Loucy (cell line): ENCODE measurements at regions not wholly inside any gene's neighbourhood (a gene's known extent, or its start where the extent isn't known, plus 50 kb on each side); places are given as distances from the start of the nearest gene placed in this dataset.

Source experiments
- H2AFZ ChIP-seq: fragments of 200-600 bp; sonication (generic); 2 replicates; pipeline ENCODE4 v1.6.0; 2016; ENCODE audit warnings: antibody characterized with exemption, mild to moderate bottlenecking, low read length, moderate library complexity
- H3F3A ChIP-seq: fragments of 200-600 bp; 2 replicates; pipeline ENCODE4 v1.6.0; 2016; ENCODE audit warnings: antibody characterized with exemption, low read depth, mild to moderate bottlenecking
- H3K27me3 ChIP-seq: fragments of 200-600 bp; sonication (generic); 2 replicates; pipeline ENCODE4 v1.6.1; 2014; ENCODE audit warnings: low read length, mild to moderate bottlenecking; ENCODE audit not compliant: insufficient read depth, poor library complexity, severe bottlenecking
- H3K36me3 ChIP-seq: fragments of 200-600 bp; sonication (generic); 2 replicates; pipeline ENCODE4 v1.6.1; 2016; ENCODE audit warnings: low read length; ENCODE audit not compliant: insufficient read depth
- H3K4me1 ChIP-seq: fragments of 200-600 bp; sonication (generic); 2 replicates; pipeline ENCODE4 v1.5.1; 2014; ENCODE audit warnings: low read length, mild to moderate bottlenecking; ENCODE audit not compliant: insufficient read depth, poor library complexity, severe bottlenecking
- H3K4me2 ChIP-seq: fragments of 200-600 bp; sonication (generic); 2 replicates; pipeline ENCODE4 v1.6.0; 2014; ENCODE audit warnings: antibody characterized with exemption, low read length, low read depth, mild to moderate bottlenecking; ENCODE audit not compliant: poor library complexity, severe bottlenecking
- H3K4me3 ChIP-seq: fragments of 200-600 bp; sonication (generic); 2 replicates; pipeline ENCODE4 v1.5.1; 2014; ENCODE audit warnings: low read length, mild to moderate bottlenecking, mixed read lengths; ENCODE audit not compliant: poor library complexity, severe bottlenecking
- H3K79me2 ChIP-seq: fragments of 200-600 bp; sonication (generic); 2 replicates; pipeline ENCODE4 v1.6.1; 2014; ENCODE audit warnings: low read length; ENCODE audit not compliant: insufficient read depth
- H3K9ac ChIP-seq: fragments of 200-600 bp; sonication (generic); 2 replicates; pipeline ENCODE4 v1.6.0; 2014; ENCODE audit warnings: mild to moderate bottlenecking, low read depth, low read length, moderate library complexity; ENCODE audit not compliant: poor library complexity, severe bottlenecking
- H3K9me2 ChIP-seq: fragments of 200-600 bp; sonication (generic); replicated peaks from 2 replicates; pipeline ENCODE4 v1.6.1; 2016; ENCODE audit warnings: low read depth, low read length, mixed read lengths
- H3K9me3 ChIP-seq: fragments of 200-600 bp; sonication (generic); 2 replicates; pipeline ENCODE4 v1.6.1; 2014; ENCODE audit warnings: mild to moderate bottlenecking, antibody characterized with exemption, low read length, low read depth; ENCODE audit not compliant: insufficient read depth
- H4K20me1 ChIP-seq: fragments of 200-600 bp; sonication (generic); 2 replicates; pipeline ENCODE4 v1.6.0; 2014; ENCODE audit warnings: antibody characterized with exemption, low read length, mild to moderate bottlenecking; ENCODE audit not compliant: insufficient read depth, poor library complexity, severe bottlenecking
- EZH2phosphoT487 ChIP-seq: fragments of 200-600 bp; IDR thresholded peaks from 2 replicates; pipeline ENCODE4 v1.6.1; 2018; ENCODE audit warnings: antibody characterized with exemption, mild to moderate bottlenecking, moderate library complexity, borderline replicate concordance
- TF ChIP-seq, protein P1 (sequence below): fragments of 200-600 bp; sonication (generic); conservative IDR thresholded peaks from 2 replicates; pipeline ENCODE4 v1.5.1; 2014; ENCODE audit warnings: mild to moderate bottlenecking, antibody characterized with exemption, low read length

DNA sequence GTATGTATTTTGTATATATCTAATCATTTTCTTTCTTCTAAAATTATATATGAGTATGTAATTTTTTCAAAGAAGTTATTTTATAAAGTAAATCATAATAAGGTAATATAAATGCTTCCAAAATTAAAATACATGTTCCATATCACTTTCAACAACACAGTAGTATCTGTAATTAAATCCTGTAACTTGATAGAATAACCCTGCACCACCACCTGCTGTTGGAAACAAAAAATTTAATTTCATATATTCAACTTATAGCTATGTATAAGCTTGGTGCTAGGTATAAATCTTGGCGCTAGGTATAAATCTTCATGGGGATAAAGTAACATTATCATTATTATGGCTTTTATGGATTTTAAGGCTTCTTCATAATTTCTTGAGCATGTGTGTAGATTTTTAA lies 149.7 kb upstream of the DCN start:
- Histone ChIP-seq H3K36me3 (no peaks in the 10 kb centered on the region), H3K9me3 (no peaks in the 10 kb centered on the region), H3K79me2 (no peaks in the 10 kb centered on the region), H3K4me2 (no peak overlapping the region), H4K20me1 (no peaks in the 10 kb centered on the region), H3K4me1 (no peaks in the 10 kb centered on the region), H3K27me3 (no peaks in the 10 kb centered on the region), H2AFZ (no peak overlapping the region), H3K9me2 (no peaks in the 10 kb centered on the region), H3F3A (no peaks in the 10 kb centered on the region), H3K9ac (no peak overlapping the region), H3K4me3 (no peak overlapping the region)
- TF ChIP-seq, protein P1, sequence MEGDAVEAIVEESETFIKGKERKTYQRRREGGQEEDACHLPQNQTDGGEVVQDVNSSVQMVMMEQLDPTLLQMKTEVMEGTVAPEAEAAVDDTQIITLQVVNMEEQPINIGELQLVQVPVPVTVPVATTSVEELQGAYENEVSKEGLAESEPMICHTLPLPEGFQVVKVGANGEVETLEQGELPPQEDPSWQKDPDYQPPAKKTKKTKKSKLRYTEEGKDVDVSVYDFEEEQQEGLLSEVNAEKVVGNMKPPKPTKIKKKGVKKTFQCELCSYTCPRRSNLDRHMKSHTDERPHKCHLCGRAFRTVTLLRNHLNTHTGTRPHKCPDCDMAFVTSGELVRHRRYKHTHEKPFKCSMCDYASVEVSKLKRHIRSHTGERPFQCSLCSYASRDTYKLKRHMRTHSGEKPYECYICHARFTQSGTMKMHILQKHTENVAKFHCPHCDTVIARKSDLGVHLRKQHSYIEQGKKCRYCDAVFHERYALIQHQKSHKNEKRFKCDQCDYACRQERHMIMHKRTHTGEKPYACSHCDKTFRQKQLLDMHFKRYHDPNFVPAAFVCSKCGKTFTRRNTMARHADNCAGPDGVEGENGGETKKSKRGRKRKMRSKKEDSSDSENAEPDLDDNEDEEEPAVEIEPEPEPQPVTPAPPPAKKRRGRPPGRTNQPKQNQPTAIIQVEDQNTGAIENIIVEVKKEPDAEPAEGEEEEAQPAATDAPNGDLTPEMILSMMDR = no peak
- no peak for TF ChIP-seq EZH2phosphoT487

- Histone ChIP-seq H2AFZ (no peak overlapping the region), H3K9me2 (no peaks in the 10 kb centered on the region), H3K36me3 (no peaks in the 10 kb centered on the region), H3K4me2 (no peak overlapping the region), H3K79me2 (no peaks in the 10 kb centered on the region), H3K9me3 (no peaks in the 10 kb centered on the region), H4K20me1 (no peaks in the 10 kb centered on the region), H3K9ac (no peak overlapping the region), H3F3A (no peaks in the 10 kb centered on the region), H3K4me1 (no peaks in the 10 kb centered on the region), H3K4me3 (no peak overlapping the region), H3K27me3 (no peaks in the 10 kb centered on the region)
- TF ChIP-seq, protein P1 = no peak
- TF ChIP-seq EZH2phosphoT487 = no peak
Measured at GRCh38 chr12:91331371-91331770, 148.8 kb upstream of the DCN start.

GRCh38 chr12:91328451-91328850 lies 145.8 kb upstream of the DCN start:
- Histone ChIP-seq H3K36me3 (no peaks in the 10 kb centered on the region), H3K4me1 (no peaks in the 10 kb centered on the region)
- TF ChIP-seq, protein P1 = no peak
- TF ChIP-seq EZH2phosphoT487 = no peak

More at GRCh38 chr12:91328451-91328850, 145.8 kb upstream of the DCN start:
- Histone ChIP-seq H4K20me1 (no peaks in the 10 kb centered on the region), H3K9me2 (no peaks in the 10 kb centered on the region), H3K4me2 (no peak overlapping the region), H3K4me3 (no peak overlapping the region), H3F3A (no peaks in the 10 kb centered on the region), H3K79me2 (no peaks in the 10 kb centered on the region), H3K27me3 (no peaks in the 10 kb centered on the region), H2AFZ (no peak overlapping the region), H3K9me3 (no peaks in the 10 kb centered on the region), H3K9ac (no peak overlapping the region)
